Transverse colon (tissue), 4 donors: ENCODE measurements at regions not wholly inside any gene's neighbourhood (a gene's known extent, or its start where the extent isn't known, plus 50 kb on each side); places are given as distances from the start of the nearest gene placed in this dataset.

Experiments used
- DNase-seq: peaks from one replicate; pipeline ENCODE4 v3.0.0-alpha.2; 2019
- H3K27ac ChIP-seq, 4 donors: fragments of 200-600 bp; sonication (generic); 2 replicates each; pipeline ENCODE4 v1.5.1; 2016 to 2018; ENCODE audit warnings: inconsistent platforms in 4 of 4
- H3K27me3 ChIP-seq: fragments of 200-600 bp; sonication (generic); 2 replicates; pipeline ENCODE4 v1.5.1; 2017; ENCODE audit warnings: inconsistent platforms
- H3K36me3 ChIP-seq, 4 donors: fragments of 200-600 bp; sonication (generic); 2 replicates each; pipeline ENCODE4 v1.5.1; 2017 to 2019; ENCODE audit warnings: inconsistent platforms in 4 of 4
- H3K4me1 ChIP-seq, 4 donors: fragments of 200-600 bp; sonication (generic); 2 replicates each; pipeline ENCODE4 v1.5.1; 2017 to 2020; ENCODE audit warnings: inconsistent platforms in 4 of 4
- H3K4me3 ChIP-seq, 4 donors: fragments of 200-600 bp; sonication (generic); 1 replicate in 1 of 4; 2 replicates in 3 of 4; pipeline versions ENCODE4 v1.5.1 to v1.6.1; 2017 to 2019; ENCODE audit warnings: inconsistent platforms in 4 of 4
- H3K9me3 ChIP-seq, 2 donors: fragments of 200-600 bp; sonication (generic); 2 replicates each; pipeline ENCODE4 v1.5.1; 2017 to 2019; ENCODE audit warnings: inconsistent platforms in 2 of 2
- EP300 ChIP-seq: sonication (generic); formaldehyde crosslinking; IDR thresholded peaks from one replicate; pipeline ENCODE4 v1.6.1; 2017; ENCODE audit warnings: antibody characterized with exemption, low read depth
- POLR2A ChIP-seq: fragments of 450-650 bp; IDR thresholded peaks from one replicate; pipeline ENCODE4 v1.6.1; 2016; ENCODE audit warnings: antibody characterized with exemption, mild to moderate bottlenecking, moderate library complexity
- POLR2AphosphoS5 ChIP-seq, 3 donors: sonication (generic); formaldehyde crosslinking; IDR thresholded peaks; one replicate each; pipeline ENCODE4 v1.6.1; 2016; ENCODE audit warnings: antibody characterized with exemption in 3 of 3
- WGBS, 2 donors: methylation state at CpG; one replicate each; pipeline ENCODE4 v1.1.5; 2018; ENCODE audit warnings: low coverage in 1 of 2; 5-methylcytosine and 5-hydroxymethylcytosine counted together
- in situ Hi-C, 4 donors: fragments of 200-750 bp; cut with MboI; loops; one replicate each; pipeline versions ENCODE4 v1.15.0 to v1.15.1; 2017; ENCODE audit warnings: low sequenced_read_pairs in 3 of 4, low pct_ligation_motif_present in 1 of 4, low pct_unique_long_range_greater_than_20kb in 1 of 4
- intact Hi-C: fragments of 100-400 bp; cut with DNase I; formaldehyde crosslinking; loops from one replicate; pipeline ENCODE4 v1.15.1; 2023; ENCODE audit warnings: low total_unique reads
- TF ChIP-seq, protein P1 (sequence below), 5 experiments: fragments of 200-600 bp in 3 of 5; fragments of 450-650 bp in 2 of 5; sonication (generic) in 3 of 5; IDR thresholded peaks; 1 replicate in 2 of 5; 2 replicates in 3 of 5; pipeline ENCODE4 v1.5.1; 2016 to 2017; ENCODE audit warnings: antibody characterized with exemption in 5 of 5, inconsistent platforms in 3 of 5, mild to moderate bottlenecking in 2 of 5, moderate library complexity in 1 of 5

DNA sequence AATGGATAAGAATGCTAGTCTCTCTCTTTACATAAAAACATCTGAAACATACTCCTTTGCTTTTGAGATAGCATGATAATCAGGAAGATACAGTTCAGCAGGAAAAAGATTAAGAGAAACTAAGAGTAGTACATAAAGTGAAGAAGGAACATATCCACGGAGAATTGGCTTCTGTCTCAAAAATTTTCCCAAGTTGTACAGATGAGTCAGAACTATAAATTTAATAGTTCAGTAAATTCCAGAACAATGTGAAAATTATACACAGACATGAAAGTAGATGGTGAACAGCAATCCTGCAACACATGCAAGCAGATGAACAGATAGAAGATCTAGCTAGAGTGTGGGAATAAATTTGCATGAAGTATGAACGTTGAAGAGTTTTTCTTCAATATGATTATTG is 691.4 kb upstream of the RIOK2 start:
- intact Hi-C loops (no loop called here), in situ Hi-C loops (no loop called here)
- no peak overlapping the region for H3K27ac ChIP-seq
- TF ChIP-seq, protein P1, sequence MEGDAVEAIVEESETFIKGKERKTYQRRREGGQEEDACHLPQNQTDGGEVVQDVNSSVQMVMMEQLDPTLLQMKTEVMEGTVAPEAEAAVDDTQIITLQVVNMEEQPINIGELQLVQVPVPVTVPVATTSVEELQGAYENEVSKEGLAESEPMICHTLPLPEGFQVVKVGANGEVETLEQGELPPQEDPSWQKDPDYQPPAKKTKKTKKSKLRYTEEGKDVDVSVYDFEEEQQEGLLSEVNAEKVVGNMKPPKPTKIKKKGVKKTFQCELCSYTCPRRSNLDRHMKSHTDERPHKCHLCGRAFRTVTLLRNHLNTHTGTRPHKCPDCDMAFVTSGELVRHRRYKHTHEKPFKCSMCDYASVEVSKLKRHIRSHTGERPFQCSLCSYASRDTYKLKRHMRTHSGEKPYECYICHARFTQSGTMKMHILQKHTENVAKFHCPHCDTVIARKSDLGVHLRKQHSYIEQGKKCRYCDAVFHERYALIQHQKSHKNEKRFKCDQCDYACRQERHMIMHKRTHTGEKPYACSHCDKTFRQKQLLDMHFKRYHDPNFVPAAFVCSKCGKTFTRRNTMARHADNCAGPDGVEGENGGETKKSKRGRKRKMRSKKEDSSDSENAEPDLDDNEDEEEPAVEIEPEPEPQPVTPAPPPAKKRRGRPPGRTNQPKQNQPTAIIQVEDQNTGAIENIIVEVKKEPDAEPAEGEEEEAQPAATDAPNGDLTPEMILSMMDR (IDR thresholded peaks at IDR 0.05): no peak
- TF ChIP-seq EP300 (no peak), POLR2A (no peak), POLR2AphosphoS5 (IDR thresholded peaks at IDR 0.05) (no peak)
- no peak for DNase-seq
- no peaks in the 10 kb centered on the region for H3K36me3 ChIP-seq
- H3K9me3 ChIP-seq: no peaks in the 10 kb centered on the region
- no peaks in the 10 kb centered on the region for H3K27me3 ChIP-seq
- H3K4me1 ChIP-seq: no peaks in the 10 kb centered on the region
- WGBS, 2 donors: 59 to 63% methylated on average over 2 of the region's 2 CpGs
- H3K4me3 ChIP-seq: no peak overlapping the region

DNA sequence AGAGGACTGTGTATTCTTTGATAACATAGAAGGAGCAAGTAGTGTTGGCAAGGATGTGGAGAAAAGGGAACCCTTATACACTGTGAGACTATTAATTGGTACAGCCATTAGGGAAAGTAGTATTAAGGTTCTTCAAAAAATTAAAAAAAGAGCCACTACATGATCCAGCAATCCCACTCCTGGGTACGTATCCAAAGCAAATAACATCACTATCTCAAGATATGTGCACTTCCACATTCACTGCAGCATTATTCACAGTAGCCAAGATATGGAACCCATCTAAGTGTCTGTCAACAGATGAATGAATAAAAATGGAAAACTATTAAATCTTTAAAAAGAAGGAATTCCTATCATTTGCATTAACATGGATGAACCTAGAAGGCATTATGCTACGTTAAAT is 693.2 kb upstream of the RIOK2 start:
- 68 to 71% methylated on average over 2 of the region's 2 CpGs for WGBS, 2 donors
- no peak overlapping the region for H3K27ac ChIP-seq
- no peaks in the 10 kb centered on the region for H3K9me3 ChIP-seq
- no peaks in the 10 kb centered on the region for H3K27me3 ChIP-seq
- in situ Hi-C loops: no loop called here
- H3K4me3 ChIP-seq: no peak overlapping the region
- DNase-seq: no peak
- H3K36me3 ChIP-seq: no peaks in the 10 kb centered on the region
- intact Hi-C loops: no loop called here
- TF ChIP-seq, protein P1 (IDR thresholded peaks at IDR 0.05): no peak
- TF ChIP-seq EP300: no peak
- no peak for TF ChIP-seq POLR2A
- TF ChIP-seq POLR2AphosphoS5 (IDR thresholded peaks at IDR 0.05): no peak
- H3K4me1 ChIP-seq: no peaks in the 10 kb centered on the region

DNA sequence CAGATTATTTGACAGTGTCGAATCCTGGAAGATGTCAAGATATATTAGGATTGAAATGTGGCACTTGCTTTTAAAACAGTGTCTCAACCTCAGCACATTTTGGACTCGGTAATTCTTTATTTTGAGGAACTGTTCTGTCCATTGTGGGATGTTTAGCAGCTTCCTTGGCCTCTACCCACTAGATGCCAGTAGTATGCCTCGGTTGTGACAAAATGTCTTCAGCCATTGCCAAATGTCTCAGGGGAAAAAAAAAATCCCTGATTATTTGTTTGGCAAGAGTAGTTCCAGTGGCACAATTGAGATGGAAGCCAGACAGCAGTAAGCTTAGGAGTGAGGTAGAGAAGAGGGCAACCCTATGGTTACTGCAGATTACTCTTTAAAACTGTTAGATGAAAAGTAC is 694.5 kb upstream of the RIOK2 start:
- intact Hi-C loops: no loop called here
- H3K27me3 ChIP-seq: no peaks in the 10 kb centered on the region
- DNase-seq: no peak
- H3K4me1 ChIP-seq: no peaks in the 10 kb centered on the region
- TF ChIP-seq POLR2AphosphoS5 (IDR thresholded peaks at IDR 0.05): no peak
- no peak for TF ChIP-seq POLR2A
- no peak for TF ChIP-seq EP300
- TF ChIP-seq, protein P1 (IDR thresholded peaks at IDR 0.05): no peak
- 68 to 100% methylated on average over 1 to 3 of the region's 3 CpGs for WGBS, 2 donors
- in situ Hi-C loops: no loop called here
- no peak overlapping the region for H3K4me3 ChIP-seq
- H3K27ac ChIP-seq: no peak overlapping the region
- no peaks in the 10 kb centered on the region for H3K9me3 ChIP-seq
- H3K36me3 ChIP-seq: no peaks in the 10 kb centered on the region

DNA sequence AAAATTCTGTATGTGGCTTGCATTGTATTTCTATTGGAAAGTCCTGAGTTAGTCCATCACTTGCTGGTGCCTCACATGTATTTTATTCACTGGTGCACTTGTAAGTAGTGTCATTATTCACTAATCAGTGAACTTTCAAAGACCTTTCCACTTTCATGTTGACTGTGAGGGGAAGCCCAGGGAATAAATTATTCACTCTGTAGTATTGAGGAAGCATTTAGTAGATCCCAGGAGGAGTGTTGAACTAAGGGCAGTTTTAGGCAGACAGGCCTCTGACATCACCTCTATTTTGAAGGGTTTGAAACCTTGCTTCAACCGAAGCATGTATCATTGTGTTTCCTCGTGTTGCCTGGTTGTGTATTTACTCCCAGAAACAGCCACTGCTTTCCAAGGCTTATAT is 705.4 kb upstream of the RIOK2 start:
- Histone ChIP-seq H3K36me3 (no peaks in the 10 kb centered on the region), H3K4me1 (no peaks in the 10 kb centered on the region), H3K9me3 (peaks cover 0 to 2% of the 10 kb centered on the region in 2 donors), H3K27me3 (no peaks in the 10 kb centered on the region), H3K27ac (no peak overlapping the region), H3K4me3 (no peak overlapping the region)
- 71 to 85% methylated on average over 2 of the region's 2 CpGs for WGBS, 2 donors
- intact Hi-C loops (no loop called here), in situ Hi-C loops (no loop called here)
- no peak for DNase-seq
- no peak for TF ChIP-seq POLR2A
- no peak for TF ChIP-seq POLR2AphosphoS5 (IDR thresholded peaks at IDR 0.05)
- no peak for TF ChIP-seq EP300
- TF ChIP-seq, protein P1 (IDR thresholded peaks at IDR 0.05): no peak
